GM21381 (cell line): ENCODE measurements at regions not wholly inside any gene's neighbourhood (a gene's known extent, or its start where the extent isn't known, plus 50 kb on each side); places are given as distances from the start of the nearest gene placed in this dataset.

Experiments used
- ATAC-seq: cut with Tn5 transposase; IDR thresholded peaks from one replicate; pipeline ENCODE4 v1.9.1; 2021; ENCODE audit warnings: mild to moderate bottlenecking, moderate library complexity; ENCODE audit not compliant: unreplicated experiment

DNA sequence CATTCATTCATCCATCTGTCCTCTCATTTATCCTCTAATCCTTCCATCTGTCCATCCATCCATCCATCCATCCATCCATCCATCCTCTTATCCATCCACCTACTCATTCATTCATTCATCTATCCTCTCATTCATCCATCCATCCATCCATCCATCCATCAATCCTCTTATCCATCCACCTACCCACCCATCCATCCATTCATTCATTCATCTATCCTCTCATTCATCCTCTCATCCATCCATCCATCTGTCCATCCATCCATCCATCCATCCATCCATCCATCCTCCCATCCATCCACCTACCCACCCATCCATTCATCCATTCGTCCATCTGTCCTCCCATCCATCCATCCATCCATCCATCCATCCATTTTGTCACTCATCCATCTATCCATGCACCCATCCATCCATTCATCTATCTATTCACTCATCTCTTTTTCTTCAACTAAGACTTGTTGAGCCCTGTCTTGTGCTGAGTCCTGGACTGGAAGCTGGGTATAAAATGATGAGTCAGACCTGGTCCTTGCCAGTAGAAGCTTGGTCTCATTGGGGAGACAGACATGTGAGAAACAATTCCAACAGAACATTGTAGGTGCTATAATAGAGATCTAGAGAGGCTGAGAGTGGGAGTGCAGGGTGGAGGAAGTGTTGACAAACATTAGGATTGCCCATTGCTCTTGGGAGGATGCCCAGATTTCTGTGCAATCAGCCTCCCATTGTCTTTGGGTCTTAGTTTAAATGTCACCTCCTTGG is 55.0 kb upstream of the IER5L start:
- ATAC-seq = no peak

DNA sequence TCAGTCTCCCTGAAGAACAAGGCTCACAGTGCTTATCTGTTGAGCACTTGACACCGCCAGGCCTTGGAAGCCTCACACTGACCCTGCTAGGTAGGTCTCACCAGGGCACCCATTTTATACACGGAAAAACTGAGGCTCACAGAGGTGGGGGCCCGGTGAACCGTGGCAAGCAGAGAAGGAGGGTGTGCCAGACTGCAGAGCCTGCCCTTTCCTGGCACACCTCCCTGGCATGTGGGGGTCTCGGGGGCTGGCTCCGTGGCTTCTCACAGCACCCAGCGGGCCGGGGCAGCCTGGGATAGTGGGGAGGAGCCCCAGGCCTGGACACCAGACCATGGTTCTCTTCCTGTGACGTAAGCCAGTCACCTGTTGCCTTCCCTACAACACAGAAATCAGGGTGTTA is 53.7 kb upstream of the IER5L start:
- ATAC-seq = no peak

DNA sequence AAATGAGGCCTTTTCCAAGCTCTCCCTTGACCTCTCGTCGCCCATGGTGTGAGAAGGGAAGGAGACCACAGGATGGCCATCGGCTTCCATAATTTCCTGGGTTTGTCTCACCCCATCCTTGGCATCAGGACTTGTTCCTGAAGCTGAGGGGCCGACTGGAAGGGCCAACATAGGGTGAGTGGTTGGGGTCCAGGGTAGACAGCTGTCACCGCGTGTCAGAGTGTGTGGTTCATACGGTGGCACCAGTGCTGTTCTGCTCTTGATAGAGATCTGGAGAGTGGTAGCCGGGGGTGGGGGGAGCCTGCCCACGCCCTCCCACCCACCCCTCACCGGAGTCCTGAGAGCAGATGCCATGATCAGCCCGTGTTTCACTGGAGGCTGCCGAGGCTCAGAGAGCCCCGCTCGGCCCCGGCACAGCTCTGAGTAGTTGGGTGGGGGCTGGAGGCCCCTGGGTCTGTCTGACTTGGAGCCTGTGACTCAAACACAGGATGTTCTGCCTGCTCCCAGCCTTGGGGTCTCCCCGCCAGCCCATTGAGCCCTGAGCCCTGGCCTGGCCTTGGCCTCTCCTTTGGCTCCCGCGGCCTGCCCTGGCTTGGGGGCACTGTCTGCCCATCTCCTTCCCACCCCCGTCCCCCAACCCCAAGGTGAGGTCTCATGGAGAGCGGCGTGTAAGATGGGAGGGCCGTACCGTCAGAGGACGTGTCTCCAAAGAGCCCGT is 53.1 kb upstream of the IER5L start:
- no peak for ATAC-seq

DNA sequence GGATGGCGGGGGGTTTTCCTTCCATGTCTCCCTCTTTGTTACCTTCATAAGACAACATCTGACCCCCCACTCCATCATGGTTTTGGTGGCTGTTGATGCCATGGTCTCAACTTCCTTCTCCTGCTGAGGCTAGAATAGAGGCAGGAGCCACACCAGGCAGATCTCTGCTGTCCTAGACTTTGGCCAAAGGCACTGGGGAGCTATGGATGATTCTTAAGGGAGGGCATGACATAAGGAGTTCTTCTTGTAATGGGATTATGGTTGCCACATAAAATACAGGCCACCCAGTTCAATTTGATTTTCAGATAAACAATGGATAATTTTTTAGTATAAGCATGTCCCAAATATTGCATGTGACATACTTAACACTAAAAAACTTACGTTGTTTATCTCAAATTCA is 52.2 kb upstream of the IER5L start:
- ATAC-seq = no peak
